Activated CD4-positive, CD25-positive, alpha-beta regulatory T cell (primary cell): ENCODE measurements at regions not wholly inside any gene's neighbourhood (a gene's known extent, or its start where the extent isn't known, plus 50 kb on each side); places are given as distances from the start of the nearest gene placed in this dataset.

ENCODE experiments used
- DNase-seq, 4 experiments: peaks; one replicate each; lab custom pipeline; 2025; lab: John Stamatoyannopoulos, UW

DNA sequence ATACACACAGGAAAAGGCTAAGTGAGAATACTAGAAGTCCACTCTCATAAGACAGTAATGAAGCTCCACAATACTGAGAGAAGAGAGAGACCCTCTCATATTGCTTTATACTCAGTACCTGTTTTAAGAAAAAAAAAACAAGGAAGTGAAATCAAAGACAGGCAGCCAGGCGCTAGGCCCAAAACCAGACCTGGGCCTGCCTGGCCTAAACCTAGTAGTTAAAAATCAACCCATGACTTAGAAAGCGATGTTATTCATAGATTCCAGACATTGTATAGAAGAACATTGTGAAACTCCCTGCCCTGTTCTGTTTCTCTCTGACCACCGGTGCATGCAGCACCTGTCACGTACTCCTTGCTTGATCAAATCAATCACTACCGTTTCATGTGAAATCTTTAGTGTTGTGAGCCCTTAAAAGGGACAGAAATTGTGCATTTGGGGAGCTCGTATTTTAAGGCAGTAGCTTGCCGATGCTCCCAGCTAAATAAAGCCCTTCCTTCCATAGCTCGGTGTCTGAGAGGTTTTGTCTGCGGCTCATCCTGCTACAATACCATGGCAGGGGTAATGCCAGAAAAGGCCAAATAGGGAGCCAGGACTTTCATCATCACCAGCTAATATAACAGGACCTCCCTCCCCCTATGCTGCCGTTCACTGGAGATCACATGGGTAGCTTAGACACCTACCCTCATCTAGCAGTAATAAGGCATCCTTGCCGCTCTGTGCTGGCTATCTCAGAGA lies 1294.1 kb downstream of the NSUN3 start:
- DNase-seq = no peak

DNA sequence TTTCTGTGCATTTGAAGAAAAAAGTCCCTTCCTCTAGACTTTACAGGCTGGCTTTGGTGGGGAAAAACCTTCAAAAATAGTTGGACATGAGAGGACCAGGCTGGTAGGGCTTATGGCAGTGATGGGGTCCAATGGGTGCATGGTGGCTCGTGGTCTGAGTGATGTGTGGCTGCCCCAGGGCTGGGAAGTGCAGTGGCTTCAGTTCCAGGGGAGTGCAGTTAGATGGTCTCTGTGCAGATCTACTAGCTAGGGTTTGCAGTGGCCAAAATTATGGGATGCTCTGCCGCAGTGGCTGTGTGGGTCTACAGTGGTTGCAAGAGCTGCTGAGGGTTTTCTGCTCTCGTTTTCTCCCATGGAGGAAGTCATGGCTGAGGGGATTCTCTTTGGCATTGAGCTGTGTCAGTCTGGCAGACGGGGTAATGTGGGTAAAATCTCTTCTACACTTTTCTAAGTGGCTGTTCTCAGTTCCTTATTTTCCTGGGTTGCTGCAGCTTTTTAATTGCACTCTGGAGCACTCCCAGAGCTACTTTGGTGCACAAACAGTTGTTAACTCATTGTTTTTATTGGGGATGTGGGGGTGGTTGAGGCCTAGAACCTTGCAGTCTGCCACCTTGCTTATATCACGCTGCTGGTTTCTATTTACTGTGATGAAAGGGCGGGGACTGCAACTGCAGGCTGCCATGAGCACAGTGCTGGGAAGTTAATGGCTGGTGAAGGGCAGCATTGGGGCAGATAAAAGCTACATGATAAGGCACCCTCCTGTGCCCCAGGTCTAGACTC lies 1324.6 kb downstream of the NSUN3 start:
- no peak for DNase-seq

DNA sequence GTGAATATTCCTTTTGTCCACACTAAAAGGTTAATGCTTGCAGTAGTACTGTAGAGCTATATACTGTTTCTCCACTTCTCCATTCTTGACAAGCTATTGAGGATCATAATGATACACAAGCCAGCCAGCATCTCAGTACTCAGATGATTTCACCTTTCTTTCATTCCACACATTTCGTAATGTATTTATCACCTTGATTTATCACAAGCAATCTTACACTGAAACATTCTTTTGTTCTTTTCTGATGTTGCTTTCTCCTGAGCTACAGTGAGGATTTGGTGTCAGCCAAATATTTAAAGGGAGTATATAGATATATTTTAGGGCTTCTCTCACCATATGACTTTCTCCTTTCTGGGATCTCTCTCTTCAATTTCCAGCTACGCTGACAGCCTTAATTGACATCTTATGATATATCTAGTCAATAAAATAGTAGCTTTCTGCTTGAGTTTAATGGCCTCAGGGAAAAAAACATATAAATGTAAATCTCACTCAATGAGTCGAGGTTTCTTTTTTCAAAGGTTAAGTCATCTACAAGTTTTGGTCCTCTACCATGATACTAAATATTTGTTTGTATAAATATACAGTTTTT lies 1327.0 kb downstream of the NSUN3 start:
- DNase-seq = no peak

DNA sequence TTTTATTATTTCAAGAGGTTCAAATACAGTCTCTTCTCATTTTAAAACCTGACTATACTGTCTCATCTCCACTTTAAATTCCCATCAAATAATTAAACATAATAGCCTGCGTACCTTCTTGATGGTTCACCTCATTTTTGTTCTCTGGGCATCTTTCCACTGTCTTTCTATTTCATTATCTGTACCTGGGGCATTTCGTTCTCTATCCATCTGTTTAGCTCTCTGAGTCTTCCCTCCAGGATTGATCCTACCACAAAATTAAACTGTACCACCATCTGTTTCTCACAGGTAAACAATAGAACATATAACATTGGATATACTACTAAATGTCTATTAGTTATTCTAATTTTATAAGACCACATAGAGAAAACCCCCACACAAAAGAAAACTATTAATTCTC lies 1331.4 kb downstream of the NSUN3 start:
- DNase-seq = no peak

DNA sequence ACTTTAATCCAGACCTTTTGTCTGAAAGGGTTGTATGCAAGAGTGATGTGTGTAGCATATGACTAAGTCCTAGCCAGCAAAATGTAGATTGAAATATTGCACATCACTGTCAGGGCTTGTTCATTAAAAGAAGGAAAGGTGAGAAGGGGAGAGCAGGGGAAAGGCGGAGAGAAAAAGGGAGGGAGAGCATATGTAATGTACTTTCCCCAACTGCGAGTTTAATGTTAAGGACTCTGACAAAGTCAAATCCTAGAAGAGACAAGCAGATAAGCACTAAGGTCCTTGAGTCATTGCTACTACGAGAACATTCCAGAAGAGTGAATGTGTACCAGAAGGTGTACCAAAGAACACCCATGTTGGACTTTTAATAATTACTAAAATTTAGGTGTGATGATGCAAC lies 1336.7 kb downstream of the NSUN3 start:
- no peak for DNase-seq

DNA sequence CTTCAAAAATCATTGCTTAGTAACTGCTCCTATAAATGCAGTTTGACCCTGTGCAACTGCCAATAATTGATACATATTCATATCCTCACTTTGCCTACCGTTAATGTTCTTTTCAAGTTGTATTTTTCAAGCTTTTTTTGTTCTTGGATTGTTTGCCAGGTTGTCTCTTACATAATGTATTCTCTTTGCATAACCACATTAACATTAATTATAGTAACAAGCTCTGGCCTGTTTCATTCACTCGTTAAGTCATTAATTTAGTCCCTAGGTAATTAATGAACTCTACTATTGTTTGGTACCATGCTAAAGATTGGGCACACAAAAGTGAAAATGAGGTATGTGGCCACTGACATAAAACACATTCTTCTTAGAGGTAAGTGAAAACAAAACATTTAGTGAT lies 1338.8 kb downstream of the NSUN3 start:
- no peak for DNase-seq

DNA sequence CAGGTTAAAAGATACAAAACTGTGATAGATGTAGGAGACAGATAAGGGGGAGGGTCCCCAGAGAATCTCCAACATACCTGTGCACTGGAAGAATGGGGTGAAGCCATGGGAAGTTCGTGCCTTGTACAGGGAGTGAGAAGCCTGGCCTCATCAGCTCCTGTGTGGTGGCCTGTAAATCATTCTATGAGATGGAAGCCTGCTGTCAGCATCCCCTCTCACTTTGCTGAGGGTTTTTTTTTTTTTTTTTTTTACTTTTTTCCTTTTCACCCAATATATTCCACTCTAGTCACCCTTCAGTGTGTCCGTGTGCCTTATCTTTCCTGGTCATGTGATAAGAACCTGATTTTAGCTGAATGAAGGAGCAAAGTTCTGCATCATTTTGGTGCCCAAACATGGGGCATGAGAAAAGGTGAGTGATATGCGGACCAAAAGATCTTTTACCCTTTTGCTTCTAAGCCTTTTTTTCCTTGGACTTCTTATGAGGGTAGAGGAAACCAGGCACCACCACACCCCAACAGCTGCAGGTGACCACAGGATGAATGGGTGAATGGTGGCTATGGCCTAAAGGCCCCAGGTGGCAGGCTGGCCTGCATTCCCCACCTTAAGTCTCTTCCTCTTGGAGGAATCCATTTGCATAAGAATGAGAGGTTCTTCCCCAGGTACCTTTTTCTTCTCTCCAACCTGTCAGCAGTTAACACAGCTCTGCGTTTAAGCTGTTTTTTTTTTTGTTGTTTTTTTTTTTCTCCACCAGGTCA lies 1345.0 kb downstream of the NSUN3 start:
- DNase-seq = no peak

DNA sequence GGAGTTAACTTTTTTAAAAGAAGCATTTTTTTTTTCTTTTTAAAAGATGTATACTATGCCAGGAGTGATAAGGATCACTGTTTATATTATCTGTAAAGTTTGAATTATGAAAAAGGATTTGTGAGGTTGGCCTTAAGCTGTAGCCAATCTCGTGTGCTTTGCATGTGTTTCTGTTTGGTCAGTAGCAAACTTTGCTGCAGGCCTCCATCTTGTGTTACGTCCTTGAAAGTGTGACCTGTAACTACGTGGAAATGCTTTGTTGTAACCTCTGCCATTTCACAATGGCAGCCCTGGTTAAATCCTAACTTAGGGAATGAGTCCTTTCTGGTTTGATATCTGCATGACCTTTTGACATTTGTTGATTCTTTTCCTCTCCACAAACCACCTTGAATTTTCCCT lies 1345.6 kb downstream of the NSUN3 start:
- no peak for DNase-seq

DNA sequence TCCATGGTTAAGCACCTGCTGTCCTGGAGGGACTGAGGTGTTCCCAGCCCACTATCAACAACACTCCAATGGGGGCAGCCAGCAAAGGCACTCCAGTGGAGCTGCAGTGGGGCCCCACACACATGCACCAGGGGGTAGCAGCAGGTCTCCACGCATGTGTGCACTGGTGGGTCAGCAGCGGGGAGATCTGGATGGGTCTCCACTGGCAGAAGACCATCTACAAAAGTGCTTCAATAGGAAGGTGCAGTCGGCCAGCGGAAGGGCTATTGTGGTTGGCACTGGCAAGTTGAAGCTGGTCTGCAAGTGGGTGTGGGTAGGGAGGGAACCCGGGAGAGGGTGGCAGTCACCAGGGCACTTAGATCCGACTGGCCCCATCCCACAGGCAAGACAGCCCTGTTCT lies 1355.4 kb downstream of the NSUN3 start:
- no peak for DNase-seq

DNA sequence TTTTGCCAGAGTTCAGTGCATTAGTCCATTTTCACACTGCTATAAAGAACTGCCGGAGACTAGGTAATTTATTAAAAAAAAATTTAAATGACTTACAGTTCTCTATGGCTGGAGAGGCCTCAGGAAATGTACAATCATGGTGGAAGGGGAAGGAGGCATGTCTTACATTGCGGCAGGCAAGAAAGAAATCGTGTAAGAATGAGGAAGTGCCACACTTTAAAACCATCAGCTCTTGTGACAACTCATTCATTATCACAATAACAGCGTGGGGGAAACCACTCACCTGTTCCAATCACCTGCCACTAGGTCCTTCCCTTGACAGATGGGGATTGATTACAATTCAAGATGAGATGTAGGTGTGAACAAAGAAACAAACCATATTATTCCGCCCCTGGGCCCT lies 1361.4 kb downstream of the NSUN3 start:
- DNase-seq = no peak

DNA sequence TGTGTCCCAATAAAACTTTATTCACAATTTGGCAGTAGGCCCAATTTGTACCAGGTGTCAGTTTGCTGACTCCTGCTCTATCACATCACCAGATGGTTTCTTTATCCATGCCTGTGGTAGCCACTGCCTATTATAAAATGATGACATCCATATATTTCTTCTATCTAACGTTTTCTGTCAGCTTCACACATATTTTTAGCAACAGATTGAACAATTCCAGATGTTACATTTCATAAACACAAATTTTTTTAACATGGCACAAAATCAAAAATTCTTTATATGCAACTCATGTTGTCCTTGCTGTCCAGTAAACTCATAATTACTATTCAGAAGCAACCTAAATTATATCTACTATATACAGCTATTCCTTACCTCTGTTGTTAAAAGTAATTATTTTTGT lies 1371.6 kb downstream of the NSUN3 start:
- no peak for DNase-seq

DNA sequence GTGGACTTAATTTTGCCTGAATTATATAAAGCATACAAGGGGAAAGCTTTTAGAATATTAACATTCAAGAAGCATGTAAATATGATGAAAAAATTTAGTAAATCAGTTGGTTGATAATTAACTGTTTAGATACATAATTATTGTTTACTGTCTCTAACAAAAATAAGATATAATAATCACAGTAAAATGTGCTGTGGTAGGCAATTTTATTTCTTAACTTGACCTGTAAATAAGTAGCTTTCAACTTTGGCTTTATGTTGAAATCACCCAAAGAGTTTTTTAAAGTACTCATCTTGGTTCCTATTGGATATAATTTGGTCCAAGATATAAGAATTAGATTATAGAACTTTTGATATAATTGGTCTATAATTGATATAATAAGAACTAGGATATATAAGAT lies 1374.5 kb downstream of the NSUN3 start:
- no peak for DNase-seq

DNA sequence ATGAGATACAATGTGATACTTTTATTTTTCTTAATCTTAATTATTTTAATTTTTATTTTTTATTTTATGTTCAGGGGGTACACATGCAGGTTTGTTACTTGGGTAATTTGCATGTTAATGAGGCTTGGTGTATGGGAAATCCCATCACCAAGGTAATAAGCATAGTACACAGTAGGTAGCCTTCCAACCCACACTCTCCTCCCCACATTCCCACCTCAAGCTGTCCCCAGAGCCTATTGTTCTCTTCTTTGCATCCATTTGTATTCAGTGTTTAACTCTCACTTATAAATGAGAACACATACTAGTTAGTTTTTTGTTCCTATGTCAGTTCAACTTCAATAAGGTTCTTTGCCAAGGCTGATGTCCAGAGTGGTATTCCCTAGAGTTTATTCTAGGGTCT lies 1375.4 kb downstream of the NSUN3 start:
- no peak for DNase-seq

DNA sequence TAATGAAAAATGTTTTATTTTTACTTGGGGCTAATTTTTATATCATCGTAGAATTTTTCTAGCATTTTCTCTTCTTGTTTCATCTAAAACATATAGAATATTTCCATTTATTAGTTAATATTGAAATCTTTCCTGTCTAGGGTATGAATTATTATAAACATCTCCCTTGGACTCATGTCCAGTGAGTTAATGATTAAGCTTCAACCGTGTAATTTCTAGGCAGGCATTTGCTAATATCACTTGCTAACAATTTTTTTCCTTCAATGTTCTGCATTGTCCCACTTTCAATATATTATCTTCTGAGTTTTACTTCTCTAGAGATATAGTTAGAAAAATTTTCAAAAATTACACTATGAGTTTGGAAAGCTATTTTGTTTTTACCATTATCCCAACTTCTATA lies 1371.6 kb upstream of the EPHA6 start:
- DNase-seq = no peak

DNA sequence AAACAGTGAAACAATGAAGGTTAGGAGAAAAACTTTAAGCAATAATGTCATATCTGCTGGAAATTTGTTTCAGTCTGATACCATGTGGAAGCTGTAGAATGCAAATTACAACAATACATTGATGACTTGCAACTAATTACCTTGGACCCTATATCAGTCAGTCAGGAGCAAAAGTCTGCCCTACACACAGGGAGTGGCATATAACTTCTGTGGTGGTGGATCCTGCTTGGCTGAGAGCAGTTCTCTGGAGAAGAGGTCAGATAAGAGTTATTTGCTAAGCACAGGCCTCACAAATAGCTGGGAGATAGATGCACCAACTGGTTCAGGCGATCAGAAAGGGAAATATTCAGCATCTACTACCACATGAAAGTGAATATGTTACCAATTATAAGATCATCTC lies 1364.6 kb upstream of the EPHA6 start:
- DNase-seq = no peak

DNA sequence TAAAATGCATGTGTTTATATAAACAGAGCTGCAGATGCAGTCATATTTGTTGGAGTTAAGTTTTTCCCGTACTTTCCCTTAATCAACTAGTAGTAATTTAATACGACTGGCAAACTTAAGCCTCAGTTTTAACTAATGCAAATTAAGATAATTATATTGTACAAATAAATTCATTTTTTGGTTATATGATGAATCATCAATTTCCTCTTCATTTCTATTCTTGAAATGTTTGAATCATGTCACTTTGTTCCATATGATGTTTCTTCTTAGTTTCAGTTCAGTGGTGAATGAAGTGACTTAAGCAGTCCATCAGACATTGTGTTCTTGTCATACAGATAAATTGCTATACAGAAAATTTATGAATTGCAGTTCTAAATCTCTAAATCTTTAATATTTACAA lies 1361.2 kb upstream of the EPHA6 start:
- DNase-seq = no peak

DNA sequence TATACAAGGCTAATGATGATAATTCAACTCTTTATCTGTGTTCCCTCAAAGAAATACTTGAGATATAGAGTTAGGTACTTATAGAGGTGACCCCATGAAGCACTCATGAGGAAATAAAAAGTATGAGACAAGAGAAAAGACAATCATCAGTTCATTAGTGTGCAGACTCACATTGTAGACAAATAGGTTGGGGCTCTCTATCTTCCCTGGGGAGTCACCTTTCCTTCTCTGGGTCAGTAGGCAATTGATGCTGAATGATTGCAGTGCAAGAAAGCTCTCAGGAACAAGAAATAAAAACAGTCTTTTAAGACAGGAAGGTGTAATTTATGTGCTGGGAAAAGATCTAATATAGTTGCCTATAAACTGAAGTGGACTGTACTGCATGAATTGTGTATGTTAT lies 1357.6 kb upstream of the EPHA6 start:
- DNase-seq = no peak

DNA sequence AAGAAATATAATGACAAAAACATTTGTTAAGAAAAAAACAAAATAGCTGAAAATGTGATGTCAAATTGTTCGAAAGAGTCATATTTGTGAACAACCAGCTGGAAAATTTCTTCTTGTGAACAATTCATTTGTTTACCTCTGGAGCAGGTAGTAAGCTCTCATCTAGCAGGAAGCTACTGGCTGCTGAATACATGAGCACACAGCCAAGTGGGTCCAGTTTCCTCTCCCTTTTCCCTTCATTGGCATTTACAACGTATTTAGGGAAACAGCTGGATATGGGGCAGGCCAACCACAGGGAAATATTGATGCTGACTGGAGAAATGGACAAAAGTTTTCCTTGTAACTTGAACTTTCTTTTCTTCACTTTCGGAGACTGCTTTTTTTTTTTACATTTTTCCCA lies 1354.7 kb upstream of the EPHA6 start:
- no peak for DNase-seq

DNA sequence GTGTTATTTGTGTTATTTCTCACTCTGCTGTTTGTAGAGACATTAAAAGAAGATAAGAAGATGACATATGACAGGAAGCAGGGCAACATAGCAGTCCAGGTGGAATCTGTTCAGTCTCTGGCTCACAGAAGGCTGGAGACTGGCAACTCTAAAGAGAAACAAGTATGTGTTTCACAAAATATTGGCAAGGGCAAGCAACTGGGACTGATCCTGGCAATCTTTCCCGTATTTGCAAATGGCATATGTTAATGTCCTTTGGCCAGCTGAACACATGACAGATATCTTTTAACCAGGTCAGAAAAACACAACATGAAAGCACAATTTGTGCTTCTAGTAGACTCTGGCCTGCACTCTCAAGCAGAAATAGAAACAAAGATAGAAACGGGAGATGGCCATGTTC lies 1354.1 kb upstream of the EPHA6 start:
- DNase-seq = no peak

DNA sequence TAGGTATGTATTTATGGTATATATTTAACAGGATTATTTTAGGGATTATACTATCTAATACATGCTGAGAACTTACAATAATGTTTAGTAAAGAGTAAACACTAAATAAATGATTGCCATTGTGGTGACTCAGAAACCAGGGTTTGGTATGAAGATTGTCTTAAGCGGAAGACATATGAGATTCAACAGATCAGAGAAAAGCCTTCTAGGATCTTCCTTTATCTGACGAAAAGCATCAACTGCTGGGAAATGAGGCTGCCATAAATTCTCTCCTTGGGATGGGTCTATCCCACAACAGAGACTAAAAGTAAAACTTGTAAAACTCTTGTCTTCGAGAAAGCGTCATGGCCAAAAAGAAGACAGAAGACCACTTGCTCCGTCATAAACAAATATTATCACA lies 1352.2 kb upstream of the EPHA6 start:
- DNase-seq = no peak

DNA sequence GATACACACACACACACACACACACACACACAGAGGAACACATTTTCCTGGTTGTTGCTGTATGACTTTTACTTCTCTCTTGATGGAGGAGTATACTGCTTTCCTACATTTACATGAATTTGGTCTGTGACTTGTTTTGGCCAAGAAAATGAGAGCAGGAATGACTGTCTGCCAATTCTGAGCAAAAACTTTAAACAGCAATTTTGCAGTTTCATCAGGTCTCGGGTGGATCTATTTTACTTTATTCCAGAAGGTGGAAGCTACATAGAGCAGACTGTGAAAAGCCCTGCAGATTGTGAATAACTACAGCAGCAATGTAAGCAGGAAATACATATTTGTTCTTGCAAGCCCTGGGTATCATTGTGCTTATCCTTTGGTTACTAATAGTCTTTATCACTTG lies 1350.0 kb upstream of the EPHA6 start:
- DNase-seq = no peak

DNA sequence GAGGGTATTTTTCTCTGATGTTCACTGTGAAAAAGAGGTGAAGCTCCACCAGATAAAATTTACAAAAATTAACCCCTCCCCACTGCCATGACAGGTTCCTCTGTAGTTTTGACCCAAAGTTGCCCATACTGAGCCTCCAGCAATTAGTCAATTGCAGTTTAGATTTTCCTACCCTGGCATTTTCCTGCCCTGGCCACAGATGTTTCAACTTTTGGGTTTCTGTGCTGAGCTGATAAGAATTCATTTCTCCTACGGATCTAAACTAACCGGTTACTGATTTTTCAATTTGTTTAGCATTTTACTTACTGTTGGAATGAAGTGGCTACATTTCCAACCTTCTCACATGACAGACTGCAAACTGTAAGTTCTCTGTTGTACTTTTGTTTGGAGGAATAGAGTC lies 1346.1 kb upstream of the EPHA6 start:
- no peak for DNase-seq

DNA sequence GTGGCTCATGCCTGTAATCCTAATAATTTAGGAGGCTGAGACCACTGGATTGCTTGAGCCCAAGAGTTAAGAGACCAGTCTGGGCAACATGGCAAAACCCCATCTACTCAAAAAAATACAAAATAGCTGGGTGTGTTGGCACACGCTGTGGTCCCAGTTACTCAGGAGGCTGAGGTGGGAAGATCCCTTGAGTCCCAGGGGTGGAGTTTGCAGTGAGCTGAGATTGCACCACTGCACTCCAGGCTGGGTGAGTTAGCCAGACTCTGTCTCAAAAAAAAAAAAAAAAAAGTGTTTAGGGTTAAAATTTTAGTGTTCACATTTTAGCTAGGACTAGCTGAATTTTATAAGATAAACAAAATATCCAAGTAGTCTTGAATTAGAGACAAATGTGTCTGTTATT lies 1340.1 kb upstream of the EPHA6 start:
- no peak for DNase-seq
